SU-DHL-6 (cell line): ENCODE measurements at regions not wholly inside any gene's neighbourhood (a gene's known extent, or its start where the extent isn't known, plus 50 kb on each side); places are given as distances from the start of the nearest gene placed in this dataset.

ENCODE experiments used
- H2AFZ ChIP-seq: fragments of 200-600 bp; sonication (generic); 2 replicates; pipeline ENCODE4 v1.6.1; 2014; ENCODE audit warnings: low read depth, mild to moderate bottlenecking, moderate library complexity, mixed read lengths, antibody characterized with exemption, low read length; ENCODE audit not compliant: severe bottlenecking
- H3F3A ChIP-seq: fragments of 200-600 bp; shearing (Covaris generic); 2 replicates; pipeline ENCODE4 v1.6.0; 2016; ENCODE audit warnings: antibody characterized with exemption, mild to moderate bottlenecking; ENCODE audit not compliant: insufficient read depth
- H3K27ac ChIP-seq: fragments of 200-600 bp; sonication (generic); 2 replicates; pipeline ENCODE4 v1.5.1; 2016; ENCODE audit warnings: low read depth, mild to moderate bottlenecking, low read length, moderate library complexity, mixed read lengths
- H3K27me3 ChIP-seq: fragments of 200-600 bp; sonication (generic), shearing (Covaris generic); 2 replicates; pipeline ENCODE4 v1.6.0; 2014; ENCODE audit warnings: mild to moderate bottlenecking, low read length
- H3K36me3 ChIP-seq: fragments of 200-600 bp; sonication (generic); 2 replicates; pipeline ENCODE4 v1.6.1; 2014; ENCODE audit warnings: mild to moderate bottlenecking, low read length, mixed read lengths
- H3K4me2 ChIP-seq: fragments of 300-600, 200-600 bp; shearing (Covaris generic), sonication (generic); 2 replicates; pipeline ENCODE4 v1.6.0; 2014; ENCODE audit warnings: low read length, low read depth, mild to moderate bottlenecking; ENCODE audit not compliant: poor library complexity, severe bottlenecking
- H3K4me3 ChIP-seq: fragments of 200-600 bp; sonication (generic); 2 replicates; pipeline ENCODE4 v1.5.1; 2014; ENCODE audit warnings: antibody characterized with exemption, low read length, mild to moderate bottlenecking, mixed read lengths; ENCODE audit not compliant: insufficient read depth, poor library complexity, severe bottlenecking
- H3K79me2 ChIP-seq: fragments of 200-600 bp; sonication (generic); 2 replicates; pipeline ENCODE4 v1.6.1; 2014; ENCODE audit warnings: mild to moderate bottlenecking, low read length, moderate library complexity; ENCODE audit not compliant: insufficient read depth
- H3K9ac ChIP-seq: fragments of 200-600 bp; sonication (generic); 2 replicates; pipeline ENCODE4 v1.7.0; 2014; ENCODE audit warnings: mild to moderate bottlenecking, low read length
- H3K9me2 ChIP-seq: fragments of 200-600 bp; sonication (generic); replicated peaks from 2 replicates; pipeline ENCODE4 v1.6.1; 2014; ENCODE audit warnings: low read length; ENCODE audit not compliant: insufficient read depth
- H3K9me3 ChIP-seq: fragments of 200-600 bp; sonication (generic); 2 replicates; pipeline ENCODE4 v1.6.1; 2014; ENCODE audit warnings: low read length, mixed read lengths; ENCODE audit not compliant: insufficient read depth
- H4K20me1 ChIP-seq: fragments of 200-600 bp; sonication (generic); 2 replicates; pipeline ENCODE4 v1.6.1; 2014; ENCODE audit warnings: low read depth, mild to moderate bottlenecking, antibody characterized with exemption, low read length, moderate library complexity, mixed read lengths
- CTCF ChIP-seq: fragments of 200-600 bp; sonication (generic); IDR thresholded peaks from one replicate; pipeline ENCODE4 v1.5.1; 2017; ENCODE audit warnings: antibody characterized with exemption, mild to moderate bottlenecking, low read length, moderate library complexity; ENCODE audit not compliant: insufficient read depth, poor library complexity, severe bottlenecking
- EZH2phosphoT487 ChIP-seq: fragments of 200-600 bp; sonication (generic), shearing (Covaris generic); conservative IDR thresholded peaks from 2 replicates; pipeline ENCODE4 v1.6.1; 2018; ENCODE audit warnings: mild to moderate bottlenecking, antibody characterized with exemption, low read length, moderate library complexity, mixed read lengths

DNA sequence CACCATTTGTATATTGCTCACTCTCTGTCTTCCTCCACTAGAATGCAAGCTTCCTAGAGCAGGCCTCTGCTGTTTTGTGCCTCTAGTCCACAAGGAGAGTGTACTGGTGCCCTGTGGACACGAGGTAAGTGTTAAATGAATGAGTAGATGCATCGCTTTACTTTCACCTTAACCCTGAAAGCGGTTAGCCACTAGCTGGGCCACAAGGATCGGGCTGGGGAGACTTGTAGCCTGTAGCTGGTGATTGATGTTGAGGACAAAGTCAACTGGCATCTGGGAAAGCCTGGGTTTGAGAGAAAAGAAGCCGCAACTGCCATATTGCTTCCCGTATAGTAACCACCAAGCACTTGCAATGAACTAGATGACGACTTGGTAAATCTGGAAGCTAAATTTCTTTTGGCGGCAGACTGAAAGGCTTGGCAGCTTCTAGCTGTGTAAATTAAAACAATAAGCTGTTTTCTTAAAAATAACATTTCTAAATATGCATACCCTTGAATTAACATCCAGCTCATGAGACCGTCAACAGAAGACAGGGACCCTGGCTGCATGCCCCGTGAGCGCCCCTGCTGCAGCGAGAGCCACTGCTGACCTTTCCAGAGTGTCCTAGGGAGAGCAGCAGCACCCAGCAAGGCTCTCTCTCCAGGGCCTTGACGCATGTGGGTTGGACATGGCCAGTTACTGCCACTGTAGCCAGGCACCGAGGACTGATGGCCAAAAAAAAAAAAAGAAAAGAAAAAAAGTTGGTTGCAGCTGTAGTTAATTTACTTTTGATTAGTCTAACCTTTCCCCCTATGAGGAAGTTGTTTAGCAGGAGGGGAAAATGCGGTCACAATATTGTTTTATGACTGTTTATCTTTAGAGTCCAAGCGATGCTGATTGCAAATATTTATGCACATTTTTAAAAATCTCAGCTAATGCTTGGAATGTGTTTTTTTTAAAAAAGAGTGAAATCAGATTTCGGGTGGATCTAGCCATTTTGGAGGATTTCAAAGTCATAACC is 315.1 kb downstream of the TFAP2C start:
- Histone ChIP-seq H3K4me2 (no peak overlapping the region), H3K27me3 (no peaks in the 10 kb centered on the region; the same call in 1 of the 2 replicates), H4K20me1 (no peaks in the 10 kb centered on the region), H3F3A (no peaks in the 10 kb centered on the region), H3K9me2 (no peaks in the 10 kb centered on the region), H3K9me3 (no peaks in the 10 kb centered on the region), H3K36me3 (no peaks in the 10 kb centered on the region), H3K9ac (no peak overlapping the region), H2AFZ (no peak overlapping the region), H3K27ac (no peak overlapping the region), H3K4me3 (no peak overlapping the region), H3K79me2 (no peaks in the 10 kb centered on the region)
- TF ChIP-seq CTCF (no peak), EZH2phosphoT487 (no peak)

- TF ChIP-seq EZH2phosphoT487 (no peak), CTCF (no peak)
- H3K9me2 ChIP-seq = no peaks in the 10 kb centered on the region
- H3K79me2 ChIP-seq = no peaks in the 10 kb centered on the region
- no peak overlapping the region for H2AFZ ChIP-seq
- no peaks in the 10 kb centered on the region for H3K9me3 ChIP-seq
- no peaks in the 10 kb centered on the region for H4K20me1 ChIP-seq
- H3K36me3 ChIP-seq = no peaks in the 10 kb centered on the region
- H3K9ac ChIP-seq = no peak overlapping the region
- H3K4me3 ChIP-seq = no peak overlapping the region
- no peaks in the 10 kb centered on the region for H3F3A ChIP-seq
- no peaks in the 10 kb centered on the region; the same call in 1 of the 2 replicates for H3K27me3 ChIP-seq
- no peak overlapping the region for H3K4me2 ChIP-seq
- no peak overlapping the region for H3K27ac ChIP-seq
Measured at GRCh38 chr20:56945057-56945456, 316.0 kb downstream of the TFAP2C start.

DNA sequence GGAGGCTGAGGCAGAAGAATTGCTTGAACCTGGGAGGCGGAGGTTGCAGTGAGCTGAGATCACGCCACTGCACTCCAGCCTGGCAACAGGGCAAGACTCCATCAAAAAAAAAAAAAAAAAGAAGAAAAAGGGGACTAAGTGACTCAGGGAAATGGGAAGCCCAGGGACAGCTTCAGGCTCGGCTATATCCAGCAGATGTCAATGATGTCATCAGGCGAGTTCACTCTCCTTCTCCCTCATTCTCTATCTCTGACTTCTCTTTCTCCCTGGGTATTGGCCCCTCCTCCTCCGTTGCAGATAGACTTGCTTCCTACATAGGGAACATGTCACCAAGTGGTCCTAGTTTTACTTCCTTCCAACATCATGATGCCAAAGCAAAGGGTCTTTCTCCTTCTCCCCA is 316.8 kb downstream of the TFAP2C start:
- no peaks in the 10 kb centered on the region; the same call in 1 of the 2 replicates for H3K27me3 ChIP-seq
- no peak for TF ChIP-seq EZH2phosphoT487
- TF ChIP-seq CTCF = no peak
- H3K4me2 ChIP-seq = no peak overlapping the region
- no peak overlapping the region for H3K4me3 ChIP-seq
- H3K27ac ChIP-seq = no peak overlapping the region
- no peak overlapping the region for H3K9ac ChIP-seq
- H3K36me3 ChIP-seq = no peaks in the 10 kb centered on the region
- no peaks in the 10 kb centered on the region for H3K9me2 ChIP-seq
- no peaks in the 10 kb centered on the region for H3F3A ChIP-seq
- no peaks in the 10 kb centered on the region for H3K79me2 ChIP-seq
- H4K20me1 ChIP-seq = no peaks in the 10 kb centered on the region
- H2AFZ ChIP-seq = no peak overlapping the region
- H3K9me3 ChIP-seq = no peaks in the 10 kb centered on the region
